Non-pigmented ciliary epithelial cell (primary cell): ENCODE measurements at regions not wholly inside any gene's neighbourhood (a gene's known extent, or its start where the extent isn't known, plus 50 kb on each side); places are given as distances from the start of the nearest gene placed in this dataset.

Experiments
- DNase-seq: peaks from one replicate; pipeline ENCODE4 v3.0.0-alpha.2; 2010; ENCODE audit warnings: low read depth

DNA sequence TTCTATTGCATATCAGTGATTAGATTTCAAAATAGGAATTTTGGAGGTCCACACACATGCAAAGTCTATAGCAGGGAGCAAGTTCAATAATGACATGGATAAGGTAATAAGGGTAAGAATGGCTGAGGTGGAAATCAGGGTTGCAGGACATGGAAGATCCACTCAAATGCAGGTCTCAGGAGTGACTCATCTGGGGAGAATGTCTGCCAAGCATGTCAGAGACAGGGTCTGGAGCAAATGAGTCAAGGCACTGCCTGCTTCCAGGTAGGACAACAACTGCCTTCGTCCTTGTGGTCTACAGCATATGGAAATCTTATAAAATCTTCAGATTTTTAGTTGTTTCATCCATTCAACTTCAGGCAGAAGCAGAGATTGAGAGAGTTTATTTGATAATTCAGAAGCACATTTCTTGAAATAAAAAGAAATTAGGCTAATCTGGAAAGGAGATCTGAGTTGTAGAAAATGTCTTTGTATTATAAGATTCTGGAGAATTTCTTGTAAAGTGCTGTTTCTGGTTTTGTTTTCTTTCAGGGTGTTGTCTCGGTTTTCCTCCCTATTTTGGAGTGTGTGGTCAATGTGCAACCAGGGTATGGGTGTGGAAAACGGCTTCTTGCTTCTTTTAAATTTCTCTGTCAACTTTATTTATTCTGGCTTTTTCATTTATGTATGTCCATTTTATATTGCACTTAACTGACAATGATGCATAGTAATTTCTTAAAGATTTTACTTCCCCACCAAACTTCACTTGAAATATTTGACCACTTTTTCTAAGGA lies 748.8 kb downstream of the LIG4 start:
- DNase-seq: peak; percentile 78

DNA sequence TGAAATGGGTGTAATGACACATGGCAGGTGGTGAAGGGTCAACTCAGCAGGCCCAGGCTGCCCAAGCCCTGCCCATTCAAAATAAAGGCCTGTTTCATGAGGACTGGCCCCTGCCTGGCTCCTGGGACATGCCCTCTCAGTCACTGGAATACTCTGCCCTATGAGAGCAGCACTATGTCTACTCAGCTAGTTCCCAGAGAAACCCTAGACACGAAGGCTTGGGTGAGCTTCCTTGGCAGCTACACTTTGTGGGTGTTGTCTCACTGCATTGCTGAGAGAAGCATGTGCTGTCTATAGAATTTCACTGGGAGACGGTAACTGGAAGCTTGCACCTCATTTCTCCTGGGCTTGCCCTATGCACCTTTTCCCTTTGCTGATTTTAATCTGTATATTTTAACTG lies 752.8 kb downstream of the LIG4 start:
- no peak for DNase-seq

DNA sequence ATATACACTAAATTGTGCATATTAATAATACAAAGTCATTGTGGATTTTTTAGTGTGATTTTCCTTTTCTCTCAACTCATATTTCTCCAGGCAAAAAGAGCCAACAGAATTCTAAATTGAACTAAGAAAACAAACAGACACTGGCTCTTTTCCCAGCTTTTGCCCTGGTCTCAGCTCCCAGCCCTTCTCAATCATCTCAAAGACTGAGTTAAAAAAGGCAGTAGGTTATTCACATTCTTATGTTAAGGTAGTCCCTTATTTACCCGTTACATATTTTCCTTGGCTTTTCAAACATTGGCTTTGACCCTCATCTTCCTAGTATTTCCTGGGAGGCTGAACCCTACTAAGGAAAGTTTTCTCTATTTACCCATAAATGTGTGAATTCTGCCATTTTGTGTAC lies 753.6 kb downstream of the LIG4 start:
- no peak for DNase-seq

DNA sequence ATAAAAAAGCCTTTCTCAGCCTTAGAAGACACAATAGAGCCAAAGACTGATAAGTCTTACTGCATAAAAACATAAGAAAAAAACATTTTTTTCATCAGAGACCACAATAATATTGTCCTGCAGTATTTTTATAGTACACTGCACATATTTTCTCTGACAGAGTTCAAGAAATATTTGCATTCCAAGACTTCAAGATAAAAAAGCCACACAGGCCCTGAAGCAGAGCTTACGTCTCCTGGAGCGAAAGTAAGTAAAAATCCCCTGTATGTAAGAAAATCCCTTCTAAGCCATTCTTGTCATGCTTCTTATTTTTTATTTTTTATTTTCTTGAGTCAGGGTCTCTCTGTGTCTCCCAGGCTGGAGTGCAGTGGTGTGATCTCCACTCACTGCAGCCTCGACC lies 755.9 kb downstream of the LIG4 start:
- peak; percentile 81 for DNase-seq

DNA sequence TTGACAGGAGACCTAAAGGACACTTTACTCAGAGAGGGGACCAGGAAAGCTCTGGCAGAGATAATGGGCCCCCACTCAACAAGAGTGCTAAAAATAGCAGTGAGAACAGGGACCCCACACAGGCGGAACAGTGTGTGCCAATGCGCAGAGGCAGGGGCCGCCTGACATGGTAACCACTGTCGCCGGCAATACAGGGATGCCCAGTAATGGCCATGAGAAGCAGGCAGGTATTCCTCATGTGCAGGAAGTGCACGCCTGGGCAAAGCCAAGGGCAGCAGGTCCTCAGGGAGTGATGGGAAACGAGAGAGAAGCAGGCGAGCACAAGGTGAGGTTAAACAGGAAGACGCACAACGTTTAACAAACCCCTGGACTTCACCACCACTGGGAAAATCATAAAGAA lies 757.1 kb downstream of the LIG4 start:
- DNase-seq: no peak

DNA sequence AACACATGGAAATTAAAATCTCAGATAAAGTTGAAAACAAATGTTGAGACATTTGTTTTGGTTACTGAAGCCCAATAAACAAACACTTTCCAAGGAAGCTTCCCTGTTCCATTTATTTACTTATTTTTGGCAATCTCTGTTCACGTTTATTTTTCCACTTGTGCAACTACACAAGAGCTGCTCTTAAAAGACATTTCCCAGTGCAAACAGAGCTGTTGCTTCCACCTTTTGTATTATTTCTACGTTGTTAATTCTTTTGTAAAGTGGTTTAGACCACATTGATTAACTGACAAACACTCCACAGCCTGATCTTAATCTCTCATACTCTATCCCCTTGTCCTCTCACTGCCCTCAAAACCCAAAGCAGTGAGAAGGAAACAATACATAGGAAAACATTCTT lies 757.6 kb downstream of the LIG4 start:
- no peak for DNase-seq

DNA sequence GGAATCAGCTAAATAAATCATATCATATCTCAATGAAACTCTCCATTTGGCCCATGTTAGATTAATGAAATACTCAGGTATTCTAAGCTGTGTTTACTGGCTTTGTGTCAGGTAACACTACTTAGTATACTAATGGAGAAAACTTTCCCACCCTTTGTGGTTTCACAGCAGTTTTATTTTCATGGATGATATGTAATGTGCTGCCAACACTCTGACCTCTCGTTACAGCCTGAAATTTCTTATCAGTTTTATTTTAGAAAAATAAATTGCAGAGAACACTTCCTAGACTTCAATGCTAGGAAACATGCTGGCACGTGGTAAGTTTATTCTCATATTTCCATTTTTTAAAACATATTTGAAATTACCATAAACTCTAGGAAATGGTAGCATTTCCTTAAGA lies 758.9 kb downstream of the LIG4 start:
- DNase-seq: no peak

DNA sequence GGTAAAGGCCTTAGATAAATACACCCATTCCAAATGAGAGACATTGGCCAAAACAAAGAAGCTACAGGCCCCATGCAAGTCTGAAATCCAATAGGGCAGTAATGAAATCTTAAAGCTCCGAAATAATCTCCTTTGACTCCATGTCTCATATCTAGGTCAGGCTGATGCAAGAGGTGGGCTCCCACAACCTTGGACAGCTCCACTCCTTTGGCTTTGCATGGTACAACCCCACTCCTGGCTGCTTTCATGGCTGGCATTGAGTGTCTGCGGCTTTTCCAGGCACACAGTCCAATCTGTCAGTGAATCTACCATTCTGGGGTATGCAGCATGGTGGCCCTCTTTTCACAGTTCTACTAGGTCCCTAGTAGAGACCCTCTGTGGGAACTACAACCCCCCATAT lies 762.5 kb downstream of the LIG4 start:
- no peak for DNase-seq

DNA sequence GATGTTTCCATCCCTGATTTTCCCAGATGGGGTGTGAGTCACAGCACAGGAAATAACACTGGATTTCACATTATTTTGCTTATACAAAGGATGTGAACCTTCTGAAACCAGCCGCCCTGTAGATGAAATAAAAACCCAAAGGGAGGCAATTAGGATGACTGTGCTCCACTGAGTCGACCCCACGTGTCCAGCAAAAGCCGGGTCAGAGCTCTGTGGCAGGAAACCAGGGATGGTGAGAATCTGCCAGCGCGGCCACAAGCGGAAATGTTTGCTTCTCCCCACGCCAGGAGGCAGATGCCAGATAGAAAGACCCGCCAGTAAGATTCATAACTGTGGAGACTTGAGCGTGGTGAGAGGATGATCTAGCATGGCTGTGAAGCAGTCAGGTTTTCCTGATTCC lies 764.4 kb downstream of the LIG4 start:
- peak; percentile 97 for DNase-seq

DNA sequence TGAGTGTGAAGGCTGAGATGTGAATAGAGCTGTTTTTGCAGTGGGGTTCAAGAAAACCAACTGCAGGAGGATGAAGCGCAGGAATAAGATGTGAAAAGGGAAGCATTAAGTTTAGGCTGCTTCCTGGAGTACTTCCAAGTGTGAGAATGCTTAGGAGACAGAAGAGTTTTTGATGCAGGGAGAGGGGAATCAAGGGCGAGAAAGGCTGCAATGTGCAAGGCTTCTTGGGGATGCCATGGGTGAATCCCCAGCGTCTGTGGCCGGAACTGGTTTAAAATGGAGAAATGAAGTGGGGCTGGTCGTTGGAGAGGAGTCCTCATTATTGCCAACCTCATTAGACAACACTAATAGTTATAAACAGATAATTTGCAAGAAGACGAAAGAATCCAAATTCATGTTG lies 764.9 kb downstream of the LIG4 start:
- no peak for DNase-seq

DNA sequence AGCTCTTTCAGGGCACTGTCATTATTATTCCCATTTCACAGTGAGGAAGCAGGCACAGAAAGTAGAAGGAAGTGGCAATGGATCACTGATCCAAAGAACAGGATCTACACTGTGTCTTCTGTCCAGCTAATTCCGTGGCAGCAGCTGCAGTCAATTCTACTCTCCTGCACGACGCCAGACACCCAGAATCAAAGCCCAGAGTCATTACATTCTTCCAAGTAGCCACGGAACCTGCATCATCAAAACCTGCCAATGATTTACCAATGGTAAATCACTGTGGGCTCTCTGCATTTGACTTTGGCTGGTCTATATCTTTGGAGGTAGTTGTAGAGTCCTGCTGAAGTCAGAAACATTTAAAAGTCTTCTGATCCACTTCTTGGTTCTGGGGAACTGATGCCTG lies 767.7 kb downstream of the LIG4 start:
- DNase-seq: no peak

DNA sequence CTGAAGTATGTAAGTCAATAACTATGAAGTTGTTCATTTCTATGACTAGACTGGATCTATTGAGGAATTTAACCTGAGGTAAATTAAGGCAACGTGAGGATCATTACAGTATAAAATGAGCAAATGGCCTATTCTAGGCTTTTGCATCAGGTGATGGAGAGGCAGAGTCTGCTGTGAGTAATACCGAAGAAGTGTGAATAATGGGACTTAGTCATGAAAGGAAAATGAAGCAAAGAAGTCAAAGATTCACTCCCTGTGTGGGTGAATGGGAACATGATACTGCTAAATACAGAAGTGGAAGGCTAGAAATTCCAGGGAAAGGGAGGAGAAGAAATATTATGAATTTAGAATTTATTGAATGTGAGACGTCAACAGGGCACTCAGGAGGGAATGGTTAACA lies 774.1 kb downstream of the LIG4 start:
- peak; percentile 85 for DNase-seq

DNA sequence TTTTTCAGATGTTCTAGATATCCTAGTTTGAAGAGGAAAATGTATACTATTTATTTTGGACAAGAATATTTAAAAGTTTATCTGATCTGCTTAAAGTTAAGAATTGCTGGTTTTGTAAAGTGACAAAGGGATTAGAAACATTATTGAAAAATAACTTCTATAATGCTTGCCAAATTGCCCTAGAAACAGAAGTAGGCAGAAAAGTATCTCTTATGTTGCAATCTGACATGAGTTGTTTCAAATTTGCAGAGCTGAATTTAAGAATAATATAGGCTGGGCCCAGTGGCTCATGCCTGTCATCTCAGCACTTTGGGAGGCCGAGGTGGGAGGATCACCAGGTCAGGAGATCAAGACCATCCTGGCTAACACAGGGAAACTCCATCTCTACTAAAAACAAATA lies 777.1 kb downstream of the LIG4 start:
- DNase-seq: no peak

DNA sequence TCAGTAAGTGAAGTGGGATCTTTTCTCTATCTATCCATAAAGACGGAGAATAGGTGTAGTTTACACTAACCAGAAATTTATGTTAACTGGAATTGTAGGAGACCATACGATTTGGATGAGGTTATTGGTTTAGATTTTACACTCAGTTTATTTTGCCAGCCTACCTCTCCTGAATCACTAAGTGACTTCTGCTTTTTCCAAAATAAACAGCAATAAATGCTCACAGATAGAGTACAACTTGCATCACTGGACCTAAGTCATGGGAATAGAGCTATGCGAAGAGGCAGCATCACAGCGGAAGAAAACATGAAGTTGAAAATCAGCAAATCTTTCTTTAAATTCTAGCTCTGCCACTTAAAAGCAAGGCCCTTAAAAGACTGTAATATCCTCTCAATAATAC lies 781.0 kb downstream of the LIG4 start:
- DNase-seq: no peak

DNA sequence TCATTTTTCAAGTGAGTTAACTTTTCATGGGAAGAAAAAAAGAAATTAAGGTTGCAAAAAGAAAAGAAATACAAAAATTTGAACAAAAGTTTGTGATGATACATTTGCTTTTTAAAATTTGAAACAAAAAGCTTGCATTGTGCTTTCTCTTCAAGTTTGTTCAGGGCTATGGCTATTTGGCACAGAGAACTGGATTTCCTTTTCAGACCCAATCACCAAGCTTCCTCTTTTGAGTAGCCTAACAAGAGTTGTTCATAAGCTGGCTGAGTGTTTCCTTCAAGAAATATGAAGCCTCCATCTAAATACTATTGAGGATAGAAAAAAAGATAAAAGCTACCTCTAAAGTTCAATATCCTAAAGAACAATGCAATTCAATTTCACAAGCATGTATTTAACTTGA lies 787.8 kb downstream of the LIG4 start:
- no peak for DNase-seq

DNA sequence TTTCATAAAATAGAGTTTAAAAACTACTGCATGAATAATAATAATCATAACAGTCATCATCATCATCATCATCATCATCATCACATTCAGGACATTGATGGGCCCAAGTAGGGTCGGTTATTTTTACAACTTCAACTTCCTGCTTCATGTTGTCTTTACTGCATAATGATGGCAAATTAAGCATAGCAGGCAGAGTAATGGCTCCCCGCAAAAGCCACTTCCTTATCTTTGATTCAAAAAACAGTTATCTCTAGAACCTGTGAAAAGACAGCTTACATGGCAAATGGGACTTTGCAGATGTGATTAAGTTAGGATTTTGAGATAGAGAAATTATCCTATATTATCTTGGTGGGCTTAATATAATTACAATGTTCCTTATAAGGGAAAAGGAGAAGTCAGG lies 792.9 kb downstream of the LIG4 start:
- no peak for DNase-seq

DNA sequence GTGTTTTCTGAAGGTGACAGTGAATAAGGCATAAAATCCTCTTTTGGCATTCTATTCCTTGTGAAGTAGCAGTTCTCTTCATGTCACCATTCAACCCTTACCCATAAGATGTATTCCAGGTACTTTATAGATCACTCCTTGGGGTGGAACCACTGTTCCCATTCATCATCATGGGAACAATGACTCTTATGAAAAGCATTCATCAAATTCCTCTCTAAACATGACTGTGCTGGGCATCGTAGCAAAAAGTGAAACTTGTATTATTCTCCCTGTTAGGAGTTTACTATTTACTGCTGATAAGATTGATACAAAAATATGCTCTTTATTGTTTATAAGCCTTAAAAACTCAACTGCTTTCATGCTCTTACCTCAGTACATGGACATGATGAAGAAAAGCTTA lies 793.4 kb downstream of the LIG4 start:
- no peak for DNase-seq

DNA sequence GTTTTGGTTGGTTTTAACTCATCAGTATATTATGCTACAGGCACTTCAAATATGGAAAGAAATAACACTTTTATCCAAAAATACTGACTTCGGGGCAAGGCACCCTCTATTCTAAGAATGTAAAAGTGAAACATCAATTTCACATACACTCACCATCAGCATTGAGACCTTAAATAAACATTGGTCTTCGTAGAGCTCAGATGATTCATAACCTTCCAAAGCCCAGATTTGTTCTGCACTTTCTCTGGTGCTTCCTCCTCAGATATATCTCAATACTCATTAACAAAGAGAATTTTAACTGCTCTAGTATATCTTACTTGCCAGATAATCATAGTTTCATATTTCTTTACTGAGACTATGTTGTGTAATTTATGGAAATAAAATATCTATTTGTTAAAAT lies 794.3 kb downstream of the LIG4 start:
- DNase-seq: peak; percentile 44

DNA sequence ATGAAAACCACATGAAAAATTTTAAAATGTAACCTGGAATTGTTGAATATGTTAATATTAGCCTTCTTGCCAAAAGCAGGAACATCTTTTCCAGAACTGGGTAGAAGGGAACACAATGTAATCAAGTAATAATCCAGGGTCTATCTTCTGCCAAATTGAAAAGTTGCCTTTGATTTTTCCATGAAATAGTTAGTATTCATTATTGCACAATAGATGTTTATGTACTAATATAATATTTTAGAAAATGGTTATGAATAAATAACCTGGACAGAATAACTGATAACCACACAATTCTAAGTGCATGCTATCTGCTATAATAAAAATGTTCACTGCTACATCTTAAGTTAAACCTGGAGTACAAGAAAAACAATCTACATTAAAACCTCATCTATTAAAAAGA lies 802.3 kb downstream of the LIG4 start:
- DNase-seq: no peak

DNA sequence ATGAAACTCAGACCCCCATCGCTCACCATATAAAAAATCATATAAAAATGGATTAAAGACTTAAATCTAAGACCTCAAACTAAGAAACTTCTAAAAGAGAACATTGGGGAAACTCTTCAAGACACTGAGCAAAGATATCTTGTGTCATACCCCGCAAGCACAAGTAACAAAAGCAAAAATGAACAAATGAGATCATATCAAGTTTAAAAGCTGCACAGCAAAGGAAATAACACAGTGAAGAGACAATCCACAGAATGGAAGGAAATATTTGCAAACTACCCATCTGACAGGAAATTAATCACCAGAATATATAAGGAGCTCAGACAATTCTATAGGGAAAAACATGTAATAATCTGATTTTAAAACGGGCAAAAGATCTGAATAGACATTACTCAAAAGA lies 808.3 kb downstream of the LIG4 start:
- DNase-seq: no peak

DNA sequence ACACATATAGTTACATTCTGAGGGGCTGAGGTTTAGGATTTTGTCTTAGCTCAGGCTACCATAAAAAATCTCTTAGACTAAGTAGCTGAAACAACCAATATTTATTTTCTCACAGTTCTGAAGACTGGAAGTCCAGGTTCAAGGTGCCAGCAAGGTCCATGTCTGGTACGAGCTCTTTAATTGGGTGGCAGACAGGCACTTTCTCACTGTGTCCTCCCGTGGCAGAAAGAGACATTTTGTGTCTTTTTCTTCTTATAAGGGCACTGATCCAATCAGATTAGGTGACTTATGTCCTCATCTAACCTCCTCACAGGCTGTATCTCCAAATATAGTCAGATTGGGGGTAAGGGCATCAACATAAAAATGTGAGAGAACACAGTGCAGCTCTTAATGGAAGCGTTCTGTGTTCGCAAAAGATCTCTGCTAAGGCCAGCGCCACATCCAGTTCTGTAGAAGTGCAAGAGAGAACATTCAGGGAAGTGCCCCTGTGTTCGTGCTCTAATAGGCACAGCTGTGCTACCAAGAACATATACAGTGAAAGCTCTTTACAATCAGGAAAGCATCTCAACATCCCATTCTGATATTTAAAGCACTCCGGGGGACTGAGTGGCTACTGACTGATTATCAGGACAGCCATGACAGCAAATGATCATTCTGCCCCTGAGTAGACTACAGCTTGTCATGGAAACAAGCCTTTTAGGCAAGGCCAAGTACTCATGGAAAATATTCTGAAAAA lies 819.2 kb downstream of the LIG4 start:
- DNase-seq: no peak

DNA sequence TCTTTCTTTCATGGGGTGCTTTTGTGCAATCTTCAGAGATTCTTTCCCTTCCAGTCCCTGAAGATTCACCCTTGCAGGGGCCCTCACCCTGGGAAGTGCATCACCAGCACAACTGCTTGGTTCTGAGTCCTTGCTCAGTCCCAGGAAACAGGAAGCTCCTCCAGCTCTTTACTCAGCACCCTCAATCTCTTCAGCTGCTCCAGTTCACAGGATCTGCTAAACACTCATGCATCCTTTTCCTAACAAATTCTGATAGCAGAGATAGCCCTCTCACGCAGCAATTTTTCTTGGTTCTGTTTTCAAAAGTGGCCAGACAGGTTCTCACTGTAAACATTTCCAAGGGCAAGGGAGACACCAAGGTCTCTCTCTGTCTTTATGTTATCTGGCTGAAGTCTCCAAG lies 823.1 kb downstream of the LIG4 start:
- DNase-seq: no peak

DNA sequence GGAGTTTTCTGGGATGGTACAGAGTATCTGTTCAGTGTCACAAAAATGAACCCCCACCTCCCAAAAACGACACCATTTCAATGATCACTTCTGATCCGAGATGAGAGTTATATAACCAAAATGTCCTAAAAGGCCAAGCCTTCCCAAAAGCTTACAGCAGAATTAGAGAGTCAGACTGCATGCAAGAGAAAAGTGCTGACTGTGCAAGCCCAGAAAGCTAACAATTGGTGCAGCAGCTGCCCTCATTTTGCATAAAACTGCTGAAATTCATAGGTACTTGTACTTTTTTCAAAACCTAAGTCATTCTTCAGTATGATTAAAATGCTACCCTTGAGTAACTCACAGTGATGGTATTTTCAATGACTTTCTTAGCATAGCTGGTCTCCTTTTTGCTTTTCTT lies 819.6 kb upstream of the ARGLU1 start:
- no peak for DNase-seq
